Astrocyte (in vitro differentiated cells and primary cell): ENCODE measurements at regions not wholly inside any gene's neighbourhood (a gene's known extent, or its start where the extent isn't known, plus 50 kb on each side); places are given as distances from the start of the nearest gene placed in this dataset.

ENCODE experiments used
- DNase-seq: peaks from one replicate; pipeline ENCODE4 v3.0.0-alpha.2; 2010; ENCODE audit warnings: low read depth
- FAIRE-seq: peaks from 2 replicates; lab custom pipeline; 2011; peaks lifted over from hg19 to GRCh38; lab: Jason Lieb, UNC
- H2AFZ ChIP-seq: 2 replicates; pipeline ENCODE4 v1.6.0; 2012; ENCODE audit warnings: low read depth, low read length, inconsistent platforms
- H3K27ac ChIP-seq: 2 replicates; pipeline ENCODE4 v1.5.1; 2011; ENCODE audit warnings: low read depth, low read length, inconsistent platforms
- H3K27me3 ChIP-seq: 2 replicates; pipeline ENCODE4 v1.6.0; 2011; ENCODE audit warnings: low read length, inconsistent platforms; ENCODE audit not compliant: insufficient read depth
- H3K36me3 ChIP-seq: 2 replicates; pipeline ENCODE4 v1.5.1; 2011; ENCODE audit warnings: low read length, inconsistent platforms; ENCODE audit not compliant: insufficient read depth
- H3K4me1 ChIP-seq: 2 replicates; pipeline ENCODE4 v1.5.1; 2011; ENCODE audit warnings: low read length, inconsistent platforms; ENCODE audit not compliant: insufficient read depth
- H3K4me2 ChIP-seq: 2 replicates; pipeline ENCODE4 v1.6.0; 2012; ENCODE audit warnings: low read length, inconsistent platforms
- H3K4me3 ChIP-seq: 2 replicates; pipeline ENCODE4 v1.5.1; 2011; ENCODE audit warnings: low read depth, mild to moderate bottlenecking, low read length, inconsistent platforms; ENCODE audit not compliant: insufficient read depth
- H3K79me2 ChIP-seq: 2 replicates; pipeline ENCODE4 v1.6.0; 2012; ENCODE audit warnings: mild to moderate bottlenecking, low read length, inconsistent platforms; ENCODE audit not compliant: insufficient read depth
- H3K9ac ChIP-seq: 2 replicates; pipeline ENCODE4 v1.6.0; 2012; ENCODE audit warnings: mild to moderate bottlenecking, low read length, inconsistent platforms
- H3K9me3 ChIP-seq: 2 replicates; pipeline ENCODE4 v1.5.1; 2012; ENCODE audit warnings: low read depth, mild to moderate bottlenecking, low read length, inconsistent platforms; ENCODE audit not compliant: insufficient read depth
- H4K20me1 ChIP-seq: 2 replicates; pipeline ENCODE4 v1.6.0; 2012; ENCODE audit warnings: low read length, inconsistent platforms; ENCODE audit not compliant: insufficient read depth
- H3K27ac Mint-ChIP-seq: one replicate; pipeline ENCODE4 v1.8.0; 2021; ENCODE audit warnings: mild to moderate bottlenecking, mixed read lengths; ENCODE audit not compliant: unreplicated experiment
- H3K27me3 Mint-ChIP-seq: one replicate; pipeline ENCODE4 v1.8.0; 2021; ENCODE audit warnings: low read depth, mixed read lengths; ENCODE audit not compliant: unreplicated experiment
- H3K36me3 Mint-ChIP-seq: one replicate; pipeline ENCODE4 v1.8.0; 2021; ENCODE audit warnings: low read depth, mixed read lengths; ENCODE audit not compliant: unreplicated experiment
- H3K4me1 Mint-ChIP-seq: one replicate; pipeline ENCODE4 v1.8.0; 2021; ENCODE audit warnings: low read depth, mixed read lengths; ENCODE audit not compliant: unreplicated experiment
- H3K4me3 Mint-ChIP-seq: one replicate; pipeline ENCODE4 v1.8.0; 2021; ENCODE audit warnings: mild to moderate bottlenecking, moderate library complexity, mixed read lengths; ENCODE audit not compliant: unreplicated experiment
- H3K9me3 Mint-ChIP-seq: one replicate; pipeline ENCODE4 v1.8.0; 2021; ENCODE audit warnings: mild to moderate bottlenecking, mixed read lengths; ENCODE audit not compliant: unreplicated experiment
- CTCF ChIP-seq: IDR thresholded peaks from 2 replicates; pipeline ENCODE4 v1.5.1; 2011; ENCODE audit warnings: low read depth, mild to moderate bottlenecking, inconsistent platforms, low read length, moderate library complexity; ENCODE audit not compliant: insufficient read depth
- EZH2 ChIP-seq: IDR thresholded peaks from 2 replicates; pipeline ENCODE4 v1.6.1; 2012; ENCODE audit warnings: mild to moderate bottlenecking, low read length, inconsistent platforms; ENCODE audit not compliant: insufficient read depth

DNA sequence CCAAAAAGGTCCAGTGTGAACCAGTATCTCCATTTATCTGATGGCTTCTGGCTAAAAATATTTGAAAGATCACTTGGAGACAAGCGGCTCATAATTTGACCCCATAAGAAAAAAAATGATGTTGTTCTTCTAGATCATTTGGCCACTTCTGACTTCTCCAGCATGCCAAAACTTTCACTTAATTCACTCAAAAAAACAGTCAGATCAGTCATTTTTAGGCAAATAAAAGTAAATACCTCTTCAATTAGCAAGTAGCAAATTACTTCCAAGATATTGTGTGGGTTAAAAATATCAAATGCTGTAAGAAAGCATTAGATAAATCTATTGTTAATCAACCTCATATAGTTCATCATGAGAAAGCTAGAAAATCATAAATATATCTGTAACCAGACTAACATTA, 106.0 kb downstream of the ZC3H11B start:
- Mint-ChIP-seq H3K27me3 (peaks cover 6% of the 10 kb centered on the region), H3K9me3 (no peaks in the 10 kb centered on the region), H3K36me3 (peaks cover 2% of the 10 kb centered on the region), H3K4me3 (no peak overlapping the region), H3K27ac (no peak overlapping the region), H3K4me1 (peaks cover 4% of the 10 kb centered on the region)
- H4K20me1 ChIP-seq: no peaks in the 10 kb centered on the region
- FAIRE-seq (no peak), DNase-seq (no peak)
- H2AFZ ChIP-seq: no peak overlapping the region
- TF ChIP-seq EZH2 (no peak), CTCF (no peak)
- no peaks in the 10 kb centered on the region for H3K4me1 ChIP-seq
- H3K9ac ChIP-seq: no peak overlapping the region
- no peaks in the 10 kb centered on the region for H3K36me3 ChIP-seq
- no peak overlapping the region for H3K4me2 ChIP-seq
- H3K4me3 ChIP-seq: no peak overlapping the region
- H3K27me3 ChIP-seq: no peaks in the 10 kb centered on the region
- no peaks in the 10 kb centered on the region for H3K79me2 ChIP-seq
- H3K27ac ChIP-seq: no peak overlapping the region
- H3K9me3 ChIP-seq: no peaks in the 10 kb centered on the region

DNA sequence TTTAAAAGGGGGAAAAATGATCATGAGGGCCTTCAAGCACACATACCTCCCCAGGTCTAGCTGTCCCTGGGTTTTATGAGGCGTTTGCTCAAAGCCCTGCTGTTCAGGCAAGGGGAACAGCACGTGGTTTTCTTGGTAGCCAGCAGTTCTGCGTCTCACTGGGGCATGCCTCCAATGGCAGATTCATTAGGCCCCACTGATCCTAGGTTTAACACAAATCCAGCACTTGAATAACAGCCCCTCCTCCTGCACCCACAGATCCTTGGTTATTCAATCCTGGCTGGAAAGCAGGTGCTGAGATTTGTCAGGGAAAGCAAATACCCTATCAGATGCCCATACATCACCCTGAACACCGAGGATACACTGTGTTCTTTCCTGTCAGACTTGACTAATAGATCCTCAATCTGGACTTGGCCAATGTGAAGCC, 106.4 kb downstream of the ZC3H11B start:
- Histone ChIP-seq H3K4me1 (no peaks in the 10 kb centered on the region), H3K79me2 (no peaks in the 10 kb centered on the region), H3K27ac (no peak overlapping the region), H3K27me3 (no peaks in the 10 kb centered on the region), H3K36me3 (no peaks in the 10 kb centered on the region), H3K9ac (no peak overlapping the region), H4K20me1 (no peaks in the 10 kb centered on the region), H3K4me2 (no peak overlapping the region), H2AFZ (no peak overlapping the region), H3K9me3 (no peaks in the 10 kb centered on the region), H3K4me3 (no peak overlapping the region)
- FAIRE-seq (no peak), DNase-seq (no peak)
- peaks cover 4% of the 10 kb centered on the region for H3K4me1 Mint-ChIP-seq
- peaks cover 6% of the 10 kb centered on the region for H3K27me3 Mint-ChIP-seq
- no peak overlapping the region for H3K27ac Mint-ChIP-seq
- H3K36me3 Mint-ChIP-seq: peaks cover 2% of the 10 kb centered on the region
- TF ChIP-seq CTCF (no peak), EZH2 (no peak)
- H3K4me3 Mint-ChIP-seq: no peak overlapping the region
- no peaks in the 10 kb centered on the region for H3K9me3 Mint-ChIP-seq

DNA sequence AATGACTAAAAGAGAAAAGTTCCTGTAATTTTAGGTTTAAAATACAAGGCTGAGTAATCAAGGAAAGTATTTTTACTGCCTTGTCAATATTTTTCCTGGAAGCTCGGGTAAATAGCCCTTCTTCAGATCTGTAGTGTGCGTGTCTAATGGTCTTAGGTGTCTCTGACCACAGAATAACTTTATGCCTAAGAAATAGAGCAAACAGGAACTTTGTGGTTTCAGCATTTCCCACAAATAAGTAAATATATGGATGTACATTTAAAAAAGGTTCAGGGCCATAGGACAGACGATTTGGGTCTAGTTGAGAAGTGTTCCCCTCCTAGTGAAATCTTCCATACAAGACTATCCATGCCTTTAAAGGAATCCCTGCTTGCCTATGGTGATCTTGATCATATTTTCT, 107.0 kb downstream of the ZC3H11B start:
- Mint-ChIP-seq H3K27me3 (peaks cover 6% of the 10 kb centered on the region), H3K4me3 (no peak overlapping the region), H3K9me3 (no peaks in the 10 kb centered on the region), H3K27ac (peak overlapping the region; percentile 23), H3K4me1 (peaks cover 4% of the 10 kb centered on the region), H3K36me3 (peaks cover 2% of the 10 kb centered on the region)
- peak; percentile 53 for DNase-seq
- no peaks in the 10 kb centered on the region for H3K79me2 ChIP-seq
- H3K9ac ChIP-seq: no peak overlapping the region
- no peak overlapping the region for H2AFZ ChIP-seq
- no peaks in the 10 kb centered on the region for H4K20me1 ChIP-seq
- no peaks in the 10 kb centered on the region for H3K27me3 ChIP-seq
- H3K4me1 ChIP-seq: no peaks in the 10 kb centered on the region
- no peaks in the 10 kb centered on the region for H3K9me3 ChIP-seq
- no peak for FAIRE-seq
- no peak for TF ChIP-seq EZH2
- no peak for TF ChIP-seq CTCF
- H3K36me3 ChIP-seq: no peaks in the 10 kb centered on the region
- H3K27ac ChIP-seq: no peak overlapping the region
- H3K4me2 ChIP-seq: no peak overlapping the region
- no peak overlapping the region for H3K4me3 ChIP-seq
